Testis (tissue), 2 donors: ENCODE measurements at regions not wholly inside any gene's neighbourhood (a gene's known extent, or its start where the extent isn't known, plus 50 kb on each side); places are given as distances from the start of the nearest gene placed in this dataset.

ENCODE experiments used
- DNase-seq: peaks from one replicate; pipeline ENCODE4 v3.0.0-alpha.2; 2019
- H3K27ac ChIP-seq, 2 donors: fragments of 200-600 bp; sonication (generic); one replicate each; pipeline ENCODE4 v1.5.1; 2019
- H3K27me3 ChIP-seq: fragments of 200-600 bp; sonication (generic); one replicate; pipeline ENCODE4 v1.5.1; 2019
- H3K36me3 ChIP-seq: fragments of 200-600 bp; sonication (generic); one replicate; pipeline ENCODE4 v1.5.1; 2017; ENCODE audit warnings: low read depth; ENCODE audit errors: missing control alignments
- H3K4me1 ChIP-seq: fragments of 200-600 bp; sonication (generic); one replicate; pipeline ENCODE4 v1.5.1; 2019
- H3K4me3 ChIP-seq, 2 donors: fragments of 200-600 bp; sonication (generic); one replicate each; pipeline ENCODE4 v1.5.1; 2017 to 2019
- H3K9me3 ChIP-seq: fragments of 200-600 bp; sonication (generic); one replicate; pipeline ENCODE4 v1.5.1; 2017
- POLR2A ChIP-seq: fragments of 450-650 bp; IDR thresholded peaks from one replicate; pipeline ENCODE4 v1.6.1; 2017; ENCODE audit warnings: antibody characterized with exemption, mild to moderate bottlenecking, moderate library complexity
- WGBS, 2 donors: methylation state at CpG; one replicate each; pipeline ENCODE4 v1.1.5; 2018; 5-methylcytosine and 5-hydroxymethylcytosine counted together
- intact Hi-C: fragments of 100-400 bp; cut with DNase I; formaldehyde crosslinking; loops from one replicate; pipeline ENCODE4 v1.15.1; 2023; ENCODE audit warnings: low total_unique reads
- TF ChIP-seq, protein P1 (sequence below), 3 experiments: fragments of 450-650 bp in 2 of 3; fragments of 200-600 bp in 1 of 3; sonication (generic) in 1 of 3; IDR thresholded peaks; one replicate each; pipeline ENCODE4 v1.5.1; 2016 to 2019; ENCODE audit warnings: antibody characterized with exemption in 3 of 3, mild to moderate bottlenecking in 2 of 3, moderate library complexity in 1 of 3

GRCh38 chr11:104803776-104804175 lies 94.5 kb downstream of the CASP12 start:
- H3K9me3 ChIP-seq: no peaks in the 10 kb centered on the region
- TF ChIP-seq, protein P1, sequence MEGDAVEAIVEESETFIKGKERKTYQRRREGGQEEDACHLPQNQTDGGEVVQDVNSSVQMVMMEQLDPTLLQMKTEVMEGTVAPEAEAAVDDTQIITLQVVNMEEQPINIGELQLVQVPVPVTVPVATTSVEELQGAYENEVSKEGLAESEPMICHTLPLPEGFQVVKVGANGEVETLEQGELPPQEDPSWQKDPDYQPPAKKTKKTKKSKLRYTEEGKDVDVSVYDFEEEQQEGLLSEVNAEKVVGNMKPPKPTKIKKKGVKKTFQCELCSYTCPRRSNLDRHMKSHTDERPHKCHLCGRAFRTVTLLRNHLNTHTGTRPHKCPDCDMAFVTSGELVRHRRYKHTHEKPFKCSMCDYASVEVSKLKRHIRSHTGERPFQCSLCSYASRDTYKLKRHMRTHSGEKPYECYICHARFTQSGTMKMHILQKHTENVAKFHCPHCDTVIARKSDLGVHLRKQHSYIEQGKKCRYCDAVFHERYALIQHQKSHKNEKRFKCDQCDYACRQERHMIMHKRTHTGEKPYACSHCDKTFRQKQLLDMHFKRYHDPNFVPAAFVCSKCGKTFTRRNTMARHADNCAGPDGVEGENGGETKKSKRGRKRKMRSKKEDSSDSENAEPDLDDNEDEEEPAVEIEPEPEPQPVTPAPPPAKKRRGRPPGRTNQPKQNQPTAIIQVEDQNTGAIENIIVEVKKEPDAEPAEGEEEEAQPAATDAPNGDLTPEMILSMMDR (IDR thresholded peaks at IDR 0.05): no peak
- intact Hi-C loops: no loop called here
- no peak overlapping the region for H3K27ac ChIP-seq
- H3K36me3 ChIP-seq: no peaks in the 10 kb centered on the region
- H3K27me3 ChIP-seq: no peaks in the 10 kb centered on the region
- no peaks in the 10 kb centered on the region for H3K4me1 ChIP-seq
- WGBS, 2 donors: 47 to 64% methylated on average over 2 of the region's 2 CpGs
- no peak overlapping the region for H3K4me3 ChIP-seq
- no peak for DNase-seq

DNA sequence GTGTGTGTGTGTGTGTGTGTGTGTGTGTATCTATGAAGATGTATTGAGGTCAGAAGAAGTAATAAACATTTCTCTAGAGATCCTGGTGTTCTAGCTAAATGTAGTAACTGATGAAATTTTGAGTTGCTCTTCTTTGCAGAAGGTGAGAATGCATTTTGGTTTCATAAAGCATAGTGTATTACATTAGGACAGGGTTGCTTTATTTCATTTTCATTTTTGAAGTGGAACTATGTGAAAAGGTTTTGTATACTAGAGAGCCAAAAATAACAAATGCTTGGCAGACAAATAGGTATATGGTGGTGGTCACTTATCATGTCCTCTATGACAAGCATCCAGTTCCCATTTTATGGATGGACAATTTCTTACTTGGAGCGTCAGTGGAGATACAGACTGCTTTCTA lies 99.0 kb downstream of the CASP12 start:
- H3K9me3 ChIP-seq: no peaks in the 10 kb centered on the region
- WGBS, 2 donors: 68 to 73% methylated on average over 1 of the region's 1 CpG
- no peak overlapping the region for H3K27ac ChIP-seq
- no peaks in the 10 kb centered on the region for H3K27me3 ChIP-seq
- no peak overlapping the region for H3K4me3 ChIP-seq
- no peaks in the 10 kb centered on the region for H3K4me1 ChIP-seq
- no peak for TF ChIP-seq POLR2A
- no peak for DNase-seq
- no peaks in the 10 kb centered on the region for H3K36me3 ChIP-seq
- intact Hi-C loops: no loop called here

DNA sequence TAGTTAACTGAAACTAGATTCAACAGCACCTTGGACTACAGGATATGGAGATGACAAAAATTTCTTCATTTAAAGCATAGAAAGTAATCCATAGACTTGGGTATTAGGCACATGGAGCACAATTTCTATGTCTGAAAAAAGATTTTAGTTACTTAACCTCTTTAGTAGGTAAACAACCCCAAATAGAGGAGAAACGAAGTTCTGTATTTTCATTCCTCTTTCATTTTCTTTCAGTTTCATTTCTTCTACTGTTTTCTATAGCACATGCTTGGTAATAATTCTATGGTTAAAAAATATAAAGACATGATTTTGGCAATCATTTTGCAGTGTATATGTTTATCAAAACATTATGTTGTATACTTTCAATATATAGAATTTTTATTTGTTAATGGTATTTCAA lies 99.5 kb downstream of the CASP12 start:
- WGBS, 2 donors: 40 to 63% methylated on average over 1 of the region's 1 CpG
- H3K27ac ChIP-seq: no peak overlapping the region

DNA sequence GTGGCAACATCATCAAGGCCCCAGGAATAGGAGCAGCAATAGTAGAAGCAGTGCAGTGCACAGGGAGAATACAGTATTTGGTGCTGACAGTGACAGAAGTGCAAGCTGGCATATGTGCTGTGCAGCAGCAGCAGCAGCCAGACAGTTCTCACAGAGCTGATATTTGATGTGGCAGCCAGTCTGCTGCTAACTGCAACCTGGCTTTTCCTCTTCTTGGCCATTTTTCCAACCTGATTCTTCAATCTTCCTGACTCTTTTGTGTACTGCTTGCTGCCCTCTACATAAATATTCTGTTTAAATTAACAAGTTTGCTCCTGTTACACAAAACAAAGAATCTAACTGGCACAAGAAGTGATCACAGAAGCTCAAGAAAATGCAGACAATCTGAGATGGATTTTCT lies 102.0 kb downstream of the CASP12 start:
- Histone ChIP-seq H3K9me3 (no peaks in the 10 kb centered on the region), H3K4me1 (no peaks in the 10 kb centered on the region), H3K27ac (no peak overlapping the region), H3K36me3 (no peaks in the 10 kb centered on the region), H3K27me3 (no peaks in the 10 kb centered on the region), H3K4me3 (no peak overlapping the region)
- intact Hi-C loops: no loop called here
- TF ChIP-seq, protein P1 (IDR thresholded peaks at IDR 0.05): no peak
- TF ChIP-seq POLR2A: no peak
- DNase-seq: no peak

More for the DNA sequence above, 99.5 kb downstream of the CASP12 start:
- intact Hi-C loops: no loop called here
- Histone ChIP-seq H3K36me3 (no peaks in the 10 kb centered on the region), H3K9me3 (no peaks in the 10 kb centered on the region), H3K4me3 (no peak overlapping the region), H3K27me3 (no peaks in the 10 kb centered on the region), H3K4me1 (no peaks in the 10 kb centered on the region)
- DNase-seq: no peak
- TF ChIP-seq, protein P1 (IDR thresholded peaks at IDR 0.05): no peak
- TF ChIP-seq POLR2A: no peak

DNA sequence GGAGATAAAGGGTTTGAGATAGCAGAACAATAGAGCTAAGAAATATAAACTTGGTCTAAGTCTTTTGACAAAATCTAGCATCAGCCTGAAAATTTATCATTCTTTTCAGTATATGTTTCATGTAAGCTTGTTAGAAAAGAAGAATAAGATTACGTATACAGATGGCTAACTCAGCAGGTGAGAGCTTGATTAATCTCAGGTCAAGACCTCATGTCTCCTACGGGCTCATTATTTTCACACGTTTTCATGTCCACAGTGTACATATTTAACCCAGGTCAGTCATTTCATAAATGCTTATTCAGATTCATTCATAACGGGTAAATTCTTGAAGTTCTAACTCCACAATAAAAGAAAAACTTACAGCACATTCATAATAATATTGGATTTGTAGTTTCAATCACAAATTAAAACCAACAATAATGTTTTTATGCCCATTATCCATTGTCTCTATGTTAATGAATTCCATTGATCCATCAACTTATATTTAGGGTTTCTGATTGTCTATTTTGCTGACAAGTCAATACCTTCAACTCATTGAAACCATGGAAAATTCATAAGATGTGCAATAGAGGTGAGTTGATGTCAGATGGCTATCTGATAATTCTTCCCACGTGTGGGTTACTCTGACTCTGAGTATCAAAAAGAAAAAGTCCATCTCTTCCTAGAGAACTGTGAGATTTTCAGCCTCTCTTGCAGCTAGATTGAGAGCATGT lies 102.6 kb downstream of the CASP12 start:
- WGBS, 2 donors: 85 to 92% methylated on average over 5 of the region's 5 CpGs
- intact Hi-C loops: no loop called here
- H3K4me3 ChIP-seq: no peak overlapping the region
- no peaks in the 10 kb centered on the region for H3K9me3 ChIP-seq
- no peak overlapping the region for H3K27ac ChIP-seq
- TF ChIP-seq POLR2A: no peak
- TF ChIP-seq, protein P1 (IDR thresholded peaks at IDR 0.05): no peak
- no peak for DNase-seq
- H3K27me3 ChIP-seq: no peaks in the 10 kb centered on the region
- no peaks in the 10 kb centered on the region for H3K36me3 ChIP-seq
- no peaks in the 10 kb centered on the region for H3K4me1 ChIP-seq
